GM18499 (cell line): ENCODE measurements at regions not wholly inside any gene's neighbourhood (a gene's known extent, or its start where the extent isn't known, plus 50 kb on each side); places are given as distances from the start of the nearest gene placed in this dataset.

Experiments used
- ATAC-seq: cut with Tn5 transposase; IDR thresholded peaks from one replicate; pipeline ENCODE4 v1.9.1; 2021; ENCODE audit warnings: moderate number of reproducible peaks; ENCODE audit not compliant: insufficient read depth, unreplicated experiment

- no peak for ATAC-seq
Observed at GRCh38 chr4:180745019-180745418, 1498.2 kb upstream of the TENM3 start.

GRCh38 chr4:180751009-180751408, 1492.2 kb upstream of the TENM3 start:
- no peak for ATAC-seq

- no peak for ATAC-seq
Observed at GRCh38 chr4:180757927-180758326, 1485.3 kb upstream of the TENM3 start.

- no peak for ATAC-seq
Observed at GRCh38 chr4:180766045-180766444, 1477.2 kb upstream of the TENM3 start.

- ATAC-seq = no peak
Observed at GRCh38 chr4:180766944-180767729, 1476.1 kb upstream of the TENM3 start.

GRCh38 chr4:180768610-180769009, 1474.6 kb upstream of the TENM3 start:
- no peak for ATAC-seq

- no peak for ATAC-seq
Observed at GRCh38 chr4:180769791-180770190, 1473.4 kb upstream of the TENM3 start.

GRCh38 chr4:180770265-180770664, 1472.9 kb upstream of the TENM3 start:
- ATAC-seq = no peak

- no peak for ATAC-seq
Observed at GRCh38 chr4:180784940-180785339, 1458.3 kb upstream of the TENM3 start.

- ATAC-seq = no peak
Observed at GRCh38 chr4:180788729-180789128, 1454.5 kb upstream of the TENM3 start.

GRCh38 chr4:180789929-180790328, 1453.3 kb upstream of the TENM3 start:
- ATAC-seq = no peak

- no peak for ATAC-seq
Observed at GRCh38 chr4:180790471-180790870, 1452.7 kb upstream of the TENM3 start.

GRCh38 chr4:180792541-180792940, 1450.7 kb upstream of the TENM3 start:
- no peak for ATAC-seq

GRCh38 chr4:180794333-180794732, 1448.9 kb upstream of the TENM3 start:
- no peak for ATAC-seq

- ATAC-seq = no peak
Observed at GRCh38 chr4:180798036-180798577, 1445.1 kb upstream of the TENM3 start.

- no peak for ATAC-seq
Observed at GRCh38 chr4:180799798-180800197, 1443.4 kb upstream of the TENM3 start.

- ATAC-seq = no peak
Observed at GRCh38 chr4:180805101-180805500, 1438.1 kb upstream of the TENM3 start.

GRCh38 chr4:180808862-180809261, 1434.3 kb upstream of the TENM3 start:
- ATAC-seq = no peak

- no peak for ATAC-seq
Observed at GRCh38 chr4:180809439-180809838, 1433.8 kb upstream of the TENM3 start.

GRCh38 chr4:180810581-180810980, 1432.6 kb upstream of the TENM3 start:
- ATAC-seq = no peak

- ATAC-seq = no peak
Observed at GRCh38 chr4:180811556-180811955, 1431.6 kb upstream of the TENM3 start.

- ATAC-seq = no peak
Observed at GRCh38 chr4:180812783-180813182, 1430.4 kb upstream of the TENM3 start.
